HG02885 (cell line): ENCODE measurements at regions not wholly inside any gene's neighbourhood (a gene's known extent, or its start where the extent isn't known, plus 50 kb on each side); places are given as distances from the start of the nearest gene placed in this dataset.
"Not testable (repeated sequence)": the region's sequence is repeated elsewhere in the genome, so short reads cannot be mapped to it uniquely, and the experiment has no call there.

Experiments
- ATAC-seq: cut with Tn5 transposase; IDR thresholded peaks from one replicate; pipeline ENCODE4 v1.9.1; 2021; ENCODE audit warnings: mild to moderate bottlenecking; ENCODE audit not compliant: unreplicated experiment, poor library complexity

DNA sequence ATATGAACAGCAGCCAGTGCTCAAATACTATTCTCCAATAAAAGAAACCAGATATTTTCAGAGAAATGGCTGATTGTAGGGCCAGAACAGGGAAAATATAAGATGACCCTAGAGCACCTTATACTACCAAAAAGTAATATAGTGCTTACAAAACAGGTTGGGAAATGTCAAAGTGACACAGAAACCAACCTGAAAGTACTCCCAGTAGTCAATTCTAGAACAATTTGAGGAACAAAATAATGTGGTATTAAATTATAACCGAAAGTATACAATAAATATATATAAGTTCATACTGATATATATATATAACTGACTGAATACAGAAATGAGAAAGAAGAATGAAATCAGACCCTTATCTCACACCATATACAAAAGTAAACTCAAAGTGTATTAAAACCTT lies 657.2 kb upstream of the PHF14 start:
- ATAC-seq, result no peak

DNA sequence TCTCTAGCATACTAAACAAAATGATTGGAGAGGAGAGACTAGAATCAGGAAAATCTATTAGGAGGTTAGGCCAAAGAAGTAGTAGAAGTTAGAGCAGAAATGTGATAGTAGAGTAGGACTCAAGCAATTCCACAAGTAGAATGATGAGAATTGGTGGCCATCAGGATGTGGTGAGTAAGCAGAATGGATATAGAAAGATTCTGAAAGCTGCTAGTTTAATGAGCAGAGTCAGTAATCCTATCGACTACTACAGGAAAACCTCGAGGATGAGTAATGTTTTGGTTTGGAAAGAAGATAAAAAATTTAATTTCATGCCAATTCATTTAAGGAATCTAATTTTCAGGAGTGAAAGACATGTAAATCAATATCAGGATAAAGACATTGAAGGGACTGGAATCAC lies 648.3 kb upstream of the PHF14 start:
- no peak for ATAC-seq

DNA sequence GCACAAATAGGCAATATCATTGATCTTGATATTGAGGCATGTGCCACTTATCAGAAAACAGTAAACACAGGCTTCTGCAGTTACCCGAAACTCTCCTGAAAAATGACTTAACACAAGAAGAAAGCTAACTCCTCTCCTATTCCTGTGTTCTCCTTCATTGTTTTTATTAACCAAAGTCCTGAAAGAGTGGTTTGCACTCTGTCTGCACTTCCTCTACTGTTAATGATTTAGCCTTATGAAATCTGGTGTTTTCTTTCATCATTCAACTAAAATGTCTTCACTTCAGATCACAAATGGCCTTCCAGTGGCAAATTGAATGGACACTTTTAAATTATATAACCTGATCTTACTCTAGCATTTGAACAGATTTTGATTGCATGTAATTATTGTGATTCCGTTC lies 630.6 kb upstream of the PHF14 start:
- no peak for ATAC-seq

DNA sequence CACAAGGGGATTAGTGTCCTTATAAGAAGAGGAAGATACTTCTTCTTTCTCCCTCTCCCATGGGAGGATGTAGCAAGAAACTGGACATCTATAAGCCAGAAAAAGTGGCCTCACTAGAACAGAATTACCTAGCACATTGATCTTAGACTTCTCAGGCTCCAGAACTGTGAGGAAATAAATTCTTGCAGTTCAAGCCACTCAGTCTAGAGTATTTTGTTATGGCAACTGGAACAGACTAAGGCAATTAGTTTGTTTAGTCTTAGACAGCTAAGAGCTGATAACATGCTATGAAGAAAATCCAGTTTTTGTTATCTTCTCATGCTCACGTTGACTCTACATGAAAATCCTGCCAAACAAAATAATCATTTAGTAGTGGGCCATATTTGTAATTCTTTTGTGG lies 627.6 kb upstream of the PHF14 start:
- ATAC-seq, result no peak

DNA sequence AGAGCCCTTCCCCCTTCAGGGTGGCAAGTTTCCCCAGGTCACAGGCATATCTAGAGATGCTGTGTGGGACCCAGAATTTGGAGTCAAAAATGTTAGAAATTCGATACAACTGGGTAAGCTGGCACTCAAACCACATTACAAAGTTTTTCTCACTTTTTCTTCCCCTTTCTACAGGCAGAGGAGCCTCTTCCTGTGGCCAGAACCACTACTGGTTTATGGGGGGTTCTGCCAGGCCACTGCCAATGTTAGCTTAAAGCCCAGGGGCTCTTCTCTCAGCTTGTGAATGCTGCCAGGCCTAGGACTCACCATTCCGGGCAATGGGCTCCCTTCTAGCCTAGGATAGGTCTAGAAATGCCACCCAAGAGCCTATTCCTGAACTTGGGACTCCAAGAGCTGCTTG lies 617.9 kb upstream of the PHF14 start:
- no peak for ATAC-seq

DNA sequence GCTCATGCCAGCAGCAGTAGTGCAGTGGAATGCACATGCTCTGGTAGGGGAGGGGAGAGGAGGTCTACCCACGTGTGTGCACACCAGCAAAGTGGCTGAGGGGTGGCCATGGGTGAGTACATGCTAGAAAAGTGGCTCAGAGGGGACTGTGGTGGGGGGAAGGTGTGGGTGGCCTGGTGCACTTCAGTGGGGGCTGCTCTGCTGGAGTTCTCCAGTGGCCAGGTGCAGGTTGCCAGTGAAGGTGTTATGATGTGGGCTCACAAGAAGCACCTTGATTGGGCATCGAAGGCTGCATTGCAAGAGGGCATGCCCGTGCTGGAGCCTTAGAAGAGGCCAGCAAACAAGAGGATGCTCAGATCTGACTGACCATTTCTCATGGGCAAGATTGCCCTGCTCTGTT lies 613.6 kb upstream of the PHF14 start:
- ATAC-seq, result no peak

DNA sequence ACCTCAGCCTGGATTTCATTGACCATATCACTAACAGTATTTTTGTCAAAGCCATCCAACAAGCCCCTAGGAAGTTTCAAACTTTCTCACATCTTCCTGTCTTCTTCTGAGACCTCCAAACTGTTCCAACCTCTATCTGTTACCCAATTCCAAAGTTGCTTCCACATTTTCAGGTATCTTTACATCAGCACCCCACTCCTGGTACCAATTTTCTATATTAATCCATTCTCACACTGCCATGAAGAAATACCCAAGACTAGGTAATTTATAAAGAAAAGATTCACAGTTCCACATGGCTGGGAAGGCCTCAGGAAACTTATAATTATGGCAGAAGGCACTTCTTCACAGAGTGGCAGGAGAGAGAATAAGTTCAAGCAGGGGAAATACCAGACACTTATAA lies 571.9 kb upstream of the PHF14 start:
- no peak for ATAC-seq

DNA sequence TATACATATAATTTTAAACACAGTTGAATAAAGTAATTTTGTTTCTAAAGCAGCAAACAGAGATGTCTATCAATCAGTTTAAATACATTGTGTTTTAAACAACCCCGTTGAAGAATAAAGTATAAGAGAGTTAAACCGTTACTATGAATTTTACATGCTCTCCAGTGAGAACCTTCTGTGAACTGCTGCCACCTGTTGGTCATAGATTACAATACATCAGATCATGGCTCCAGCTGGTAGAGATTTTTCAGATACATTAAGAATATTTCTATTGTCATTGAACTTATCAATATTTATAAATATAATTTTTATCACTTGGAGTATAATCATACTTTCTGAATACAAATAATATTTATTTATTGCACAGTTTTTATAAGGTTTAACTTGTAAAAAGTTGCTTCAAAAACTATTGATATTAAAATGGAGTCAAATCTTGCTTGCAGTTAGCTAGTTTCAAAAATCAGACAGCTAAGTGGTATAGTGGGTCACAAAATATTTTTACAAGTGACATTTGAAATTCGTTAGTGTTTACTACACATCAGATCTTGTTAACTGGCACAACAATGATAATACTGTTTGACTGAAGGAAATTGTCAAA lies 561.2 kb upstream of the PHF14 start:
- ATAC-seq, result peak; percentile 93

DNA sequence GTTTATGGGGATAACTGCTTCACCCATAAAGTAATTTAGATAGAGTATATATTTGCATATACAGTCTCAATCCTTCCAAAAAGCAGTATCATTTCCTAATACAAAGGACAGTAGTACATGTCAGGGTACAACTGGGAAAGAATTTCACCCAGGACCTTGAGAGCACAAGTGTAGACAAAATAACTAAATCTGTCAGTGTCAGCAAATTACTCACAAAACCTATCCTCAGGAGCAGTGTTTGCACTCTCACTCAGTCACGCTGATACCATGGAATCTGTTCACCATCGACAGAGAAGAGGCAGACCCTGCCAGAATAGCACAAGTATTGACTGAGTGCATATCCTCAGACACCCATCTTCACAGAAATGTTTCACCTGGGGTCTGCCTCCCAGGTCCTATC lies 554.7 kb upstream of the PHF14 start:
- ATAC-seq, result no peak

DNA sequence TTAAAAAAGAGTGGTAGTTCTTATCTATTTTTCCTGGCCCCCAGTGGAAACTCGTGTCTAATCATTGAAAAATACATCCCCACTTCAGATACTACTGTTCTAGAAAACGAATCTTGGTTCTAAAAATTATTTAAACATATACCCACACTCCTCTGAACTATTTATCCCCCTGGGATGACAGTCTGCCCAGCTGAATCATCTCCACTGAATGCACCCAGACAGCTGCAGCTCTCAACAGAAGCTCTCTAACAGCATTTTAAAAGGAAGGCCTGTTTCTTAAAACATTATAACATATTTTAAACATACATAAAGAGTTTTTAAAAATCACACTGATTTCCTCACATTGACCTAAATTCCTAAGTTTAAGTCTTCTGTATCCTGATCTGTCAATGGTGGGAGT lies 544.6 kb upstream of the PHF14 start:
- no peak for ATAC-seq

DNA sequence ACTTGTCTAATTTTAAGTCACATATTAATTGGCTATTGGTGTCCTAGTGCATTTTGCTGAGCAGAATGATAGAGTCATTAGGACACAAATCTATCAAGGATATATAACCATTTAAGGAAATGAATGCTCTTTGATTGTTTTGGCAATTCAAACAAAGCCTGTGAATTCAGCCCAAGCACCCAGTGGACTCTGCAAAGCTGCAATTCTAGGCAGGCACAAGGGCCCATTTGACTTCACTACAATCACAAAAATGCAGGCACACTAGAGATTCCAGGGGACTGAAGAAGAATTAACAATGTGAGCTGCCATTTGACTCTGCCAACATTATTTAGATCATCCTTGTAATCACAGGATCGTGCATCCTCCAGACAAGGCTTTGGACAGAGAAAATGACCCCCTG lies 544.2 kb upstream of the PHF14 start:
- ATAC-seq, result no peak

DNA sequence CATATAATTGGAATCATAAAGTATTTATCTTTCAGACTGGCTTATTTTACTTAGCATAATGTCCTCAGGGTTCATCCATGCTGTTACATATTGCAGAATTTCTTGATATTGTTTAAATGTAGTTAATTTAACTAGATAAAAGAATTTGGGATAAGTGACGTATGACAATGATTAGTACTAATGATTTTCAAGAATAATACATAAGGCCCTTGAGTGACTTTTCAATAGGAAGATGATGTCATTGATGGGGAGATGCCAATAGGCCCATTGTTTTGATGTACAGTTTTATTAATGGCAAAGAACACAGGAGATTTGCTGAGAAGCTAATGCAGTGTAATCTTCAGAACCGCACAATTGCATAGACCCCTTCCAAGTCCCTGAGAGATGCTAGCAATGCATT lies 537.4 kb upstream of the PHF14 start:
- no peak for ATAC-seq

DNA sequence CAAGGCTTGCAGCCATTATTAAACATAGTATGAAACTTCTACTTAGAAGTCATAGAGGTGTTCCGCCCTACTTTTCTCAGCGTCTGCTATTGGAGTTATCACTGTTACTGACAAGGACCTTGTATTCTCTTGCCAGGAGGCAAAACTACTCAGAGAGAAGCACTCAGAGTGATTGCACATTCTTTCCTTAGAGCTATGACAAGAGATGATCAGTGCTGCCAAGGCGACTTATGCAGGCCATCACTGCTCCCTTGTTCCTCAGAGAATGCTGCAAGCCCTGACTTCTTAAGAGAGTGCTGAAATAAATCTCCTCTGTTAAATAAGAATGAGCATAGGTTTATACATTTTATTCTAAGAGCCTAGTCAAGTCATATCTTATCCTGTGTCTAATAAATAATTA lies 534.6 kb upstream of the PHF14 start:
- no peak for ATAC-seq

DNA sequence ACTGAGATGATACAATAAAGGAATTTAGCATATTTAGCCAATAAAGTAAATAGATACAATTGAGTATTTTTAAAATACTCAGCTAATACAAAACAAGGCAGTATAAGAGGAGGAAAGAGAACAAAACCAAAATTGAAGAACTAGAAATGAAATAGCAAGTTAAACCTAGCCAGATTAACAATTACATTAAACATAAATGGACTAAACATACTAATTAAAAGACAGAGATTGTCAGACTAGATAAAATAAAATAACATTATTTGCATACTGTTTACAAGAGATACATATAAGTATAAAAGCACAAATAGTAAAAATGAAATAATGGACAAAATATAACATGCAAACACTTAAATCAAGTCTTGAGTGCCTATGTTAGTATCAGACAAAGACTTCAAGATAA lies 517.7 kb upstream of the PHF14 start:
- ATAC-seq, result no peak

DNA sequence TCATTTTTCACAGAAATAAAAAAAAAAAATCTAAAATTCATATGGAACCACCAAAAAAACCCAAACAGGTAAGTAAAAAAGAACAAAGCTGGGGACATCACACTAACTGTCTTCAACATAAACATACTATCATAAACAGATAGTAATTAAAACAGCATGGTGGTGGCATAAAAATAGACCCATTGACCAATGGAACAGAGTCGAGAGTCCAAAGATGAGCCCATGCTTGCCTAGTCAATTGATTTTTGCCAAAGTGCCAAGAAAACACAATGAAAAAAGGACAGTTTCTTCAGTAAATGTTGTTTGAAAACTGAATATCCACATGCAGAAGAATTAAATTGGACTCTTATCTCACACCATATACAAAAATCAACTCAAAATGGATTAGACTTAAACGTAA lies 513.2 kb upstream of the PHF14 start:
- no peak for ATAC-seq

DNA sequence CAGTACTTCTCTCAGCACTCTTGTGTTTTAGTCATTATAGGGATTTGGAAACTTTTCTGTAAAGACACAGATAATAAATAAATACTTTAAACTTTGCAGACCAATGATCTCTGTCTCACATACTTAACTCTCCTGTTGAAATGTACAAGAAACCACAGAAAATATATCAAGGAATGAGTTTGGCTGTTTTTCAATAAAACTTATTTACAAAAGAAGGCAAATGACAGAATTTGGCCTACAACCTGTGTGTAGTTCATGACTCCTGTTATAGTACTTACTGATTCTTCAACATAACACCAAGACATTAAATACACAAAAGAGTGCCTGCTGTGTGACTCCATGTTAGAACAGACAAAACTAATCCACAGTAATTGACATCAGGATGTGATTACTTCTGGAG lies 510.0 kb upstream of the PHF14 start:
- no peak for ATAC-seq

DNA sequence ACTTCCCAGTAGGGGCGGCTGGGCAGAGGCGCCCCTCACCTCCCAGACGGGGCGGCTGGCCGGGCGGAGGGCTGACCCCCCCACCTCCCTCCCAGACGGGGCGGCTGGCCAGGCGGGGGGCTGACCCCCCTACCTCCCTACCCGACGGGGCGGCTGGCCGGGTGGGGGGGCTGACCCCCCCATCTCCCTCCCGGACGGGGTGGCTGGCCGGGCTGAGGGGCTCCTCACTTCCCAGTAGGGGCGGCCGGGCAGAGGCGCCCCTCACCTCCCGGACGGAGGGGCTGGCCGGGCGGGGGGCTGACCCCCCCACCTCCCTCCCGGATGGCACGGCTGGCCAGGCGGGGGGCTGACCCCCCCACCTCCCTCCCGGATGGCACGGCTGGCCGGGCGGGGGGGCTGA lies 508.1 kb upstream of the PHF14 start:
- not testable (repeated sequence) for ATAC-seq

DNA sequence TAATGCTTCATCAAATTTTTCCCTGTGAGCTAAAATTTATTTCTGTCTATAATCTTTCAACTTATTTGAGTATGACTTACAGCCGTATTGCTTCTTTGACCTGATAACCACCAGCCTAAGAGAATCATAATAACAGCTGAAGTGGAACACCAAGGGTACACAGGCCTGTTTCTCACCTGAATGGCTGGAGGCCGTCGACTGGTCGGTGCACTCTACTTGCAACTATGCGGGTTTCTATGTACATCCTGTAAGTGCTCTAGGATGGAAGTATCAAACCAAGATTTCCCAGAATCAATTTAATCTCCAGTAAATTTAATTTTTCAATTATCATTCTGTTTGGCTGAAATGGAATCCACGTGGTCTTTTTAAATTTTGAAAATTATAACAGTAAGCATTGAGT lies 504.8 kb upstream of the PHF14 start:
- no peak for ATAC-seq

DNA sequence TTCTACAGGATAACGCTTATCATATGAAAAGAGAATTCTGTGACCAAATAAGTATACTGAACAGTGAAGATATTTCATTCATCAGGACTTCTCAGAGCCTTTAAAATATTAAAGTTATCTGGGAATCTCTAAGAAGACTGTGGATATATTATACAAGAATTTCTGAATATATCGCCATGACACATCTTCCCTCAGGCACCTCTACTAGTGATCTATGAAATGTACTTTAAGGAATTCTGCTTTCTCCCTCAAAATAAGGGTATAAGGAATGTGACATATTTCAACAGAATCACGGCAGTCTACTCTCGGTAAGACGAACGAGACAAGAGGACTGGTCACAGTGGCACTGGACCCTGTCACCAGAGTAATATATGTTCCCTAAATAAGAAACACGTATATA lies 504.2 kb upstream of the PHF14 start:
- no peak for ATAC-seq

DNA sequence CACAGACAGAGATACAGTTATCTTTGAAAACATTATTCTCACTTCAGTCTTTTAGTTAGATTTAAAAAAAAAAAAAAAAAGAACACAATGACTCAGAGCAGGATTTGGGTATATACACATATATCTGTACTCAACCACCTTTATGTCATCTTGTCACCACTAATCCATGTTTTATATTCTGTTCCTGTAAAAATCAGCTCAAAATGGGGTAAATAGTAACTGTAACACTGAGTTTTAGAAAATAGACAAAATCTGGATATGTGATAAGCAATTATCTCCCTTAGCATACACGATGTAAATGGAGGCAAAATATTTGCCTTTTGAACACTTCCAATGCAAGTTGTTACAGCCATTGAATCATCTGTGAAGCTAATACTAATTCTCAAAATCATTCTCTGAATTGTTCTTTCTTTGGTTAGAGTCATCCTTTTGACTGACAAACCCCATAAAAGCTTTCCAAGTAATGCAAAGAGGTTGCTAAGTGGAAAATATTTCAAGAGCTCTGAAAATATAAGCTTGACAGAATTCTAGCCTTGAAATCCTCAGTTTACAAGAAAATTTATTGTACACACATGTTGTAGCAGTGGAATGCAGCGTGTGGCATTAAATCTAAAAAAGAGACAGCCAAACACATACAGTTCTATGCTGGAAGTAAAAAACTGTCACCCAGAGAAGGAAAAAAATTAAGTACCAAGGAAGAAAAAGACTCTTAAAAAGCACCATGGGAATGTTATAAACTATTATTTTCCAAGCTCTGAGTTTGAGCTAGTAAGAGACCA lies 502.2 kb upstream of the PHF14 start:
- ATAC-seq, result no peak

DNA sequence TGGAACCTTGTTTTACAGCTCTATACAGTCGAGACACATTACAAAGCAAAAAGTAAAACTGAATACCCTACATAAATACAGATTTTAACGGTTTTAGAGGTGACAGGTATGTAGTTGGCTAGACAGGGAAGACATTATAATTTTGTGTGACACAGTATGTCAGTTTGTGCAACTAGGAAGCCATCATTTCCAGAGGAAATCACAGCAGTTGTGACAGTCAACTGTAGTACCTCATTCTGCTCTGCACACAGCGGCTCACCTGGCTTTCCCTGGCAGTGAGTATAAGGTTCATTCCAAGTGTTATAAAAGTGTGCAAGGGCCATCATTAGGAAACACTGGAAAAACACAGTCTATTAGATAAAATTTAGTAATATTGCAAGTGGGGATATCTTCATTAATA lies 501.6 kb upstream of the PHF14 start:
- ATAC-seq, result no peak

DNA sequence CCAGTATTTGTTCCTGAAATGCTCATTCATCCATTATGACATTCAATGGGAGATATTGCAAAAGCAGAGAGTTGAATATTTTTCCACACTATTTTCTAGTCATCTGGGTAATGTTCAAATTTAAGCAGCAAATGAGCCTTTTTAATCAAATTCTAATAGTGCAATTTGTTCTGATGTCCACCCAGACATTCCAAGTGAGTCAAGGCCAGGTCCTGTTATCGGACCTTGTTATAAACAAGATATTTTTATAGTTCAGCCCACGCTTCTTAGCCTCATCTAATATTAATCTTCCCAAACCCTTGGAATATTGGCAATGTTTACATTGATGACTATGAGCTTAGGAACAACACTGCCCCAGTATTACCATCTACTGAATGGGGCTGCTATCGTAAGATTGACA lies 500.1 kb upstream of the PHF14 start:
- no peak for ATAC-seq
